GM12892 (cell line): ENCODE measurements at regions not wholly inside any gene's neighbourhood (a gene's known extent, or its start where the extent isn't known, plus 50 kb on each side); places are given as distances from the start of the nearest gene placed in this dataset.

Experiments used
- POLR2A ChIP-seq: IDR thresholded peaks from 2 replicates; pipeline ENCODE4 v1.6.1; 2011; ENCODE audit warnings: low read depth, low read length, control low read depth
- TAF1 ChIP-seq: IDR thresholded peaks from 2 replicates; pipeline ENCODE4 v1.6.1; 2011; ENCODE audit warnings: low read depth, mild to moderate bottlenecking, control low read depth, low read length, borderline replicate concordance

DNA sequence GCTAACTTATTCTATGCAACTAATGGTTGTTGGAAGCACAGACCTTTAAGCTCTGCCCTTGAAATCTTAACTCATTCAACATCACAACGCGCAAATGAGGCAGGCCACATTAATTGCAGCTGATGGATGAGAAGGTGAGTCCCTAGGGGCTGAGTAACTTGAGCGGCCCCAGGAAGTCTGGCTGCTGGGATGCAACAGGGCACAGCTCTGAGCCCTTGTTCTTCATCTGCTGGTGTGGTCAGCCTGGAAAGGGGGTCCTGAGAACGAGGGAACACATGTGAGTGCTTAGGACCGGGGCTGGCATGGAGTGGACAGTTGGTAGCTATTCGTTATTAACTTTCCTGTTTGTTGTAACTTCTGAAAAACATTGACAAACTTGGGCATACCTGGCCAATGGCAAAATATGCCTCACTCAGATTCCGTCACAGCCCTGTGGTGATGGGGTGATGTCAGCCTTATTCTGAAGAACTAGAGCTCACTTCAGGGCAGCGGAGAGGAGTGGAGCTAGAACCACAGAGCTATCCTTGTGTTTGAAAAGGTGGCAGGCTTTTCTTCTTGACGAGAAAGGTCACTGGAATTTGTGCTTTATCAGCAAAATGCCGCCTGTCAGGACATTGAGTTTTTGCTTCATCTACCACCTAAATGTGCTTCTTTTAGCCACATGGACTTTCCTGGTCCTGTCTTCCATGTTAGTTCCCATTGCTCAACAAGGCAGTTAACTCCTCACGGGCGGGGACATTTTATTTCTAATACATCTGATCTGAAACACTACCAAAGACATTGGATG lies 145.9 kb upstream of the FHL2 start:
- TF ChIP-seq POLR2A: no peak
- TF ChIP-seq TAF1: no peak
